HG03439 (cell line): ENCODE measurements at regions not wholly inside any gene's neighbourhood (a gene's known extent, or its start where the extent isn't known, plus 50 kb on each side); places are given as distances from the start of the nearest gene placed in this dataset.

Experiments
- ATAC-seq: cut with Tn5 transposase; IDR thresholded peaks from one replicate; pipeline ENCODE4 v1.9.1; 2021; ENCODE audit warnings: mild to moderate bottlenecking, moderate library complexity; ENCODE audit not compliant: unreplicated experiment

DNA sequence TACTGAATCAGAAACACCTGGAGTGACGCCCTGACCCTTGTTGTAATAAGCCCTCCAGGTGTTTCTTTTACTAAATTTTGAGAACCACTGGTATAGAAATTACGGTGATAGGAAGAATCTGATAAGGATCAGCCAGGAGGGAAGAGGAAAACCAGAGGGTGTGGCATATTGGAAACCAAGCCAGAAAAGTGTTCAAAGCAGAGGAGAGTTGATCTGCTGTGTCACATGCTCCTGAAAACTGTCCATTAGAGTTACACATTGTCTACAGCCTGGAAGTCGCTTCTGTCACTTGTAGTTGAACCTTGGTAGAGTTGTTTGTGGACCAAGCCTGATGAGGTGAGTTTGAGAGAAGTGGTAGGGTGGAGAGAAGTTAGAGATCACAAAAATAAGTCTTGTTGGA is 497.4 kb downstream of the ENC1 start:
- no peak for ATAC-seq

- no peak for ATAC-seq
Observed at GRCh38 chr5:74141053-74141452, 499.5 kb downstream of the ENC1 start.

DNA sequence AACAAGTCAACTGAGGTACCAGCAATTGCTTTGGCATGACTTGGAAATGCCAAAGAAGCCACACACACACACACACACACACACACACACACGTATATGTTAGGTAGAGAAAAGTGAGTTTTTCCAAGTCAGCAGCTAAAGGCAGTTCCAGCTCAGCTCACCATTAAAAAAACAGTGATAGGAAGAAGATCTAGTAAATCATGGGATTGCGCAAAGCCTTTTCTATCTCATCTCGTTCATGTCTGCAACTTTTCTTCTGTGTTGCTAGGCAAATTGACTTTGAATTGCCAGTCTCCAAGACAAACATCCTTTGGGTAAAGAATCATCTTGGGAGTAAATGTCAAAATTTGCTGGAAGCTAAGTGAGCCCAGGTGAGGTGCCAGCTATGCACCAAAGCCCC is 500.1 kb downstream of the ENC1 start:
- ATAC-seq = no peak

GRCh38 chr5:74139589-74139988 is 500.9 kb downstream of the ENC1 start:
- no peak for ATAC-seq

- ATAC-seq = no peak
Observed at GRCh38 chr5:74138721-74139120, 501.8 kb downstream of the ENC1 start.

- no peak for ATAC-seq
Observed at GRCh38 chr5:74136276-74136825, 504.2 kb downstream of the ENC1 start.

DNA sequence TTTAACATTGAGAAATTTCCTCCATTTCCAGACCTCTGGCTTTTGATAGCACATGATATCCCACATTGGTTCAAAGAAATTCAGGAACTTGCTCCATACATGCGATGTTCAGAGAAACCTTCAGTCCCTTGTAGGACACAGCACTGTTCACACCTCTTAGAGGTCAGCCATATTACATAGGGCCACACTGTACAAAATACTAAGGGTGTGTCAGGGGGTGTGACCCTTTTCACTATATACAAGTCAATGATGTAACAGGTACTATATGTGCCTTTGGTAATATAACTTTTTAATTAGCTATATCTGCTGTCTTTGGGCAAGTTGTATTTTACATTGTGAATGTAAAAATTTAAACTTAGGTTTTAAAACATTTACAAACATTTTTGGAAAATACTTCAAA is 505.5 kb downstream of the ENC1 start:
- no peak for ATAC-seq

- no peak for ATAC-seq
Observed at GRCh38 chr5:74132485-74132884, 506.5 kb downstream of the ARHGEF28 start.

GRCh38 chr5:74131250-74131649 is 505.3 kb downstream of the ARHGEF28 start:
- no peak for ATAC-seq

GRCh38 chr5:74130155-74130897 is 504.3 kb downstream of the ARHGEF28 start:
- ATAC-seq = no peak

GRCh38 chr5:74127381-74128320 is 501.7 kb downstream of the ARHGEF28 start:
- no peak for ATAC-seq

DNA sequence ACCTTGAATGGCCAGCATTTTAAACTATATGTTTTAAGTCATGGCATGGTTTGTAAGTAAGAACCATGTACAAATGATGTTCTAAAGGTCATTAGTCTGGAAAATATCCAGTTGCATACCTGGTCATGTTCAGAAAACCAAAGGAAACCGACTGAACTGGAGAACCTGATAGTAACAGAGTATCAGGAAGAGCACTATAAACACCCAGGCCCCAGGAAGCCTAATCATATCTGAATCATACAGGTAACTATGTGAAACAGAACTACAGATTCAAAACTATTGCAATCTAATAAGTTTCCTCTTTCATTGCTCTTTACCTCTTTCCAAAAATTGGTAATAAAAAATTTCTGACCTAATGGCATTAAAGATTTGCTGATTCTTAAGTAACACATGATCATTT is 500.3 kb downstream of the ARHGEF28 start:
- no peak for ATAC-seq

- ATAC-seq = no peak
Observed at GRCh38 chr5:74124826-74125225, 498.8 kb downstream of the ARHGEF28 start.

DNA sequence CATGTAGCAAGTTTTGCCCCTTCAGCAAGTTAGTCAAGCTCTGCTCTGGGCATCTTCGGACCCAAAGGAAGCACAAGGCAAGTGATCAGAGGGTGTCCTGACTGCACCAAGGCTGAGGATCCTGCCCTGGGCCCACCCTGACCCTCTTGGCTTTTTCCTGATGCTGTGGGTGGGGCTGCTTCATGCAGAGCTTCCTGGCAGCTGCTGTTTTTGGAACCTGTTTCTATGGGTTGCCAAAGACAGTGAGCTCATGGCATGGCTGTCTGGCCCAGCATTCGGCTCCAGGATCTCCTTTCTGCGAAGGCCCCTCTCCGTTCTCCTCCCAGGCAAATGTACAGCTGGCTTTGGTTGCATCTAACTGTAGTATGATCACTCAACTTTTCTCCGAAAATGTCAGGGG is 497.9 kb downstream of the ARHGEF28 start:
- no peak for ATAC-seq

DNA sequence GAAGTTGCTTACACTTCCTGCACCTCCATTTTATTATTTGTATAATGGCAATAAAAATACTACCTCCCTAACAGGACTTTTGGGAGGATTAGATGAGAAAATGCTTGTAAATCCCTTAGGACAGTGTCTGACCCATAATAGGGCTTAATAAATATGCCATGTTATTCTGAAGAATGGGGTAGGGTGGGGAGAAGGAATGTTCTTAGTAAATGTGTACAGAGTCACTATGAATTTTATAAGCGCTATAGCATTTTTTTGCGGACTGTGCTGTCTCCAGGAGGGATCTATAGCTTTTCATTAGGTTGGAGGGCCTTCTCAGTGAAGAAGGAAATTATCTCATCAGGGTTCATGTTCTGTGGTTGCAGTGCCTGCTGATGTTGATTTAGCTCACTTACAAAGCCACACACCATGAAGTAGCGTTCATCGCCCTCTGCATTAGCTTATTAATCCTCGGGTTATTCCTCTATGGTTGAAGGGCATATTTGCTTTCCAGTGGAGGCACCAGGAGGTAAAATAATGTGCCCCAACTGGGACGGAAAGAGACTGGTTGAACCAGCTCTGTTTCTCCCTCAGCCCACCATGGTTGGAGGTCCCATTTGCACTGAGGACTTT is 497.1 kb downstream of the ARHGEF28 start:
- ATAC-seq = no peak

- ATAC-seq = no peak
Observed at GRCh38 chr5:74122175-74122574, 496.2 kb downstream of the ARHGEF28 start.

GRCh38 chr5:74120585-74120984 is 494.6 kb downstream of the ARHGEF28 start:
- no peak for ATAC-seq

DNA sequence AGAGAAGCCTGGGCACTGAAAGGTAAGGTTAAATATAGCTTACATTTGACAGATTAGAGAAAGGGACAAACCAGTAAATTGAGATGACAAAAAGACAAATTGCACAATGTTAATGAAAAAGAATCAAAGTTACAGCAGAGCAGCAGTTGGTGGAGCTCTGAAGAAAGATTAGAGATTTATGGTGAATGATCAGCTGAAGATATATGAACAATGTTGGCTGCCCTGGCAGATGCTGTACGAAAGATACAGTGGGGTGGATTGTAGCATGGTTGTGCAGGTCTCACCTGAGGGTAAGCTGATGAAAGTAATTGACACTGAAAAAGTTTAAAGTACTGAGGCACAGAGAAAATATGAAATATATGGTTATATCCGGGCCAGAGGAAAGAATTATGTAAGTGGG is 492.1 kb downstream of the ARHGEF28 start:
- no peak for ATAC-seq

DNA sequence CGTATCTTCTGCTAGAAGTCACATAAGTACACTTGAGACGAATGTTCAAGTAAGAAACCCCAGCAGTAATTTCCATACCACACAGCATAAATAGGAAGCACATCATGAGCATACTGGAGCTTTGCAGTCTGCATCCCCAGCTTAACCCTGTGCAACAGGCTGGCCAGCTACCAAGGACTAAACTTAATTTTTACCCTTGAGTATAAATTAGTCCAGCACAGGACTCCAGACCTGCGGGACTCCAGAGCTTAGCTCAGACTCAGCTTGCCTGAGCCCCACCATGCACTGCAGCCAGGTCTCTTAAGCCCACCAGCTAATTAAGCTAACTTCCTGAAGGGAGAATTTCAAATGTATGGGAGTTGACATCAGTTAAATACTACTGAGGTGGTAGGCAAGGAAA is 491.0 kb downstream of the ARHGEF28 start:
- ATAC-seq = no peak

DNA sequence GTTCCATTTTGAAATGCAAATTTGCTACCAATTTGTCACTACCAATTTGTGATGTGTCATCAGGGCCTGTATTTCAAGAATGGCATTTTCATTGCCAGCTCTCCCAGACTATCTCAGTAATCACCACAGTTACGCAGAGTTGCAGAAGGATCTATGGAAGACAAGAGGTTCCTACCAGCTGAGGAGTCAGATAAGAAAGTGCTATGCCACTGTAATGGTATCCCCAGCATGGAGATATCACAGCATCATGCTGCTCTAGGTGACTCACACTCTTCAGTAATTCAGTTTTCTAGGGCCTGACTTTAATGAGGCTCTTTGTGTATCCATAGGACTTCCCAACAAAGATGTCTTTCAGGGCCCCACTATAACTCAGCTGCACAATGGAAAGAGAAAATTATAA is 490.3 kb downstream of the ARHGEF28 start:
- no peak for ATAC-seq

DNA sequence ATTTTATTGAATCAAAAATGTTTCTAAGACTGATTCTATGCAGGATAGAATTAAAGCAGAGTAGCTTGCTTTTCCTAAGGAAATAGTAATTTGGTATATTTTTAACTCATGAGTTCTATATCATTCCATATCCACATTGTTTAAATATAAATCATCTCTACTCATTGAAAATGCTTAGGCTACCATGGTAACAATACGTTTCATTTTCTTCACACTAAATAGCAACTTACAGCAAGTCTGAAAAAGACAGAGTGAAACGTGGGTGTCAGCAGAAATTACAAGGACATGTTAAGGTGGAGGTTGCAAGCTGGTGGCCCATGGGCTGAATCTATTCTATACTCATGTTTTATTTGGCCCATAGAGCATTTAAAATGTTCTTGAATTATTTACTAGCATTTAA is 487.9 kb downstream of the ARHGEF28 start:
- no peak for ATAC-seq

GRCh38 chr5:74113196-74113540 is 487.2 kb downstream of the ARHGEF28 start:
- ATAC-seq = no peak
